ENCODE measurements at regions not wholly inside any gene's neighbourhood (a gene's known extent, or its start where the extent isn't known, plus 50 kb on each side); places are given as distances from the start of the nearest gene placed in this dataset.

DNA sequence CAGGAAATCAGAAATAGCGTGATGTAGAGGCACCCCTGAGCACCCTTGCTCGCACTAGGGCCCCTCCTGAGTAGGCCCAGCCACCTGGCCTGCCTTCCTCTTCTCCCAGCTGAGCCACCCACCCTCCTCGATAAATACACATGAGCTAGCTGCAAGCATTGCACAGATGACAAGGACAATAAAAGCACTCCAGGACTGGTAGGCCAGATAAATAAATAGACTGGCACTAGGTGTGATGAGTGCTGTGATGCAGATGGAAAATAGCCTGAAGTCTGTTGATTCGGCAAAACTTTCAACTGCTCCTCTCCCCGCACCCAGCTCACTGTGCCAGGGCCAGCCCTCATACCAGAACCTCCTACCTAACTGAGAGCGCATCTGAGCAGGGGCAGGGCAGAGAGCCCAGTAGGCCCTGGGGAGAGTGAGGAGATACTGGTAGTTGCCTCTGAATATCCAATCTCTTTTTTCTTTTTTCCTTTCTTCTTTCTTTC is 54.5 kb upstream of the GPI start:
- TF ChIP-seq, protein P1, sequence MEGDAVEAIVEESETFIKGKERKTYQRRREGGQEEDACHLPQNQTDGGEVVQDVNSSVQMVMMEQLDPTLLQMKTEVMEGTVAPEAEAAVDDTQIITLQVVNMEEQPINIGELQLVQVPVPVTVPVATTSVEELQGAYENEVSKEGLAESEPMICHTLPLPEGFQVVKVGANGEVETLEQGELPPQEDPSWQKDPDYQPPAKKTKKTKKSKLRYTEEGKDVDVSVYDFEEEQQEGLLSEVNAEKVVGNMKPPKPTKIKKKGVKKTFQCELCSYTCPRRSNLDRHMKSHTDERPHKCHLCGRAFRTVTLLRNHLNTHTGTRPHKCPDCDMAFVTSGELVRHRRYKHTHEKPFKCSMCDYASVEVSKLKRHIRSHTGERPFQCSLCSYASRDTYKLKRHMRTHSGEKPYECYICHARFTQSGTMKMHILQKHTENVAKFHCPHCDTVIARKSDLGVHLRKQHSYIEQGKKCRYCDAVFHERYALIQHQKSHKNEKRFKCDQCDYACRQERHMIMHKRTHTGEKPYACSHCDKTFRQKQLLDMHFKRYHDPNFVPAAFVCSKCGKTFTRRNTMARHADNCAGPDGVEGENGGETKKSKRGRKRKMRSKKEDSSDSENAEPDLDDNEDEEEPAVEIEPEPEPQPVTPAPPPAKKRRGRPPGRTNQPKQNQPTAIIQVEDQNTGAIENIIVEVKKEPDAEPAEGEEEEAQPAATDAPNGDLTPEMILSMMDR (IDR thresholded peaks at IDR 0.05 in 2 of 3, conservative IDR thresholded peaks at IDR 0.05 in 1 of 3; ENCODE audit: borderline replicate concordance in 1 of 3, insufficient read depth in 1 of 3, low read depth in 2 of 3, low read length in 2 of 3) = no peak
- no peak for TF ChIP-seq POLR2AphosphoS5 (IDR thresholded peaks at IDR 0.05; ENCODE audit: low read depth, low read length)
- no peak for TF ChIP-seq EGR1 (IDR thresholded peaks at IDR 0.05; ENCODE audit: low read depth)
- TF ChIP-seq RAD21 (IDR thresholded peaks at IDR 0.05; ENCODE audit: low read depth) = no peak
- TF ChIP-seq EZH2 (IDR thresholded peaks at IDR 0.05) = no peak
- TF ChIP-seq, protein P2, sequence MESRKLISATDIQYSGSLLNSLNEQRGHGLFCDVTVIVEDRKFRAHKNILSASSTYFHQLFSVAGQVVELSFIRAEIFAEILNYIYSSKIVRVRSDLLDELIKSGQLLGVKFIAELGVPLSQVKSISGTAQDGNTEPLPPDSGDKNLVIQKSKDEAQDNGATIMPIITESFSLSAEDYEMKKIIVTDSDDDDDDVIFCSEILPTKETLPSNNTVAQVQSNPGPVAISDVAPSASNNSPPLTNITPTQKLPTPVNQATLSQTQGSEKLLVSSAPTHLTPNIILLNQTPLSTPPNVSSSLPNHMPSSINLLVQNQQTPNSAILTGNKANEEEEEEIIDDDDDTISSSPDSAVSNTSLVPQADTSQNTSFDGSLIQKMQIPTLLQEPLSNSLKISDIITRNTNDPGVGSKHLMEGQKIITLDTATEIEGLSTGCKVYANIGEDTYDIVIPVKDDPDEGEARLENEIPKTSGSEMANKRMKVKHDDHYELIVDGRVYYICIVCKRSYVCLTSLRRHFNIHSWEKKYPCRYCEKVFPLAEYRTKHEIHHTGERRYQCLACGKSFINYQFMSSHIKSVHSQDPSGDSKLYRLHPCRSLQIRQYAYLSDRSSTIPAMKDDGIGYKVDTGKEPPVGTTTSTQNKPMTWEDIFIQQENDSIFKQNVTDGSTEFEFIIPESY (IDR thresholded peaks at IDR 0.05; ENCODE audit: extremely low read depth, insufficient replicate concordance, low read length) = no peak
- no peak for TF ChIP-seq POLR2A (IDR thresholded peaks at IDR 0.05; ENCODE audit: borderline replicate concordance, extremely low read depth, insufficient read depth, insufficient read length)

Data from HCT116 (cell line).